DND-41 (cell line): ENCODE measurements at regions not wholly inside any gene's neighbourhood (a gene's known extent, or its start where the extent isn't known, plus 50 kb on each side); places are given as distances from the start of the nearest gene placed in this dataset.

Experiments used
- CTCF ChIP-seq: IDR thresholded peaks from 2 replicates; pipeline ENCODE4 v1.5.1; 2012; ENCODE audit warnings: borderline replicate concordance, low read length, moderate library complexity, mild to moderate bottlenecking; ENCODE audit not compliant: poor library complexity, severe bottlenecking; ENCODE audit errors: extremely low read depth
- EZH2 ChIP-seq: IDR thresholded peaks from 3 replicates; pipeline ENCODE4 v1.6.1; 2012; ENCODE audit warnings: borderline replicate concordance, low read depth, mild to moderate bottlenecking, moderate library complexity, low read length, inconsistent platforms; ENCODE audit not compliant: severe bottlenecking

DNA sequence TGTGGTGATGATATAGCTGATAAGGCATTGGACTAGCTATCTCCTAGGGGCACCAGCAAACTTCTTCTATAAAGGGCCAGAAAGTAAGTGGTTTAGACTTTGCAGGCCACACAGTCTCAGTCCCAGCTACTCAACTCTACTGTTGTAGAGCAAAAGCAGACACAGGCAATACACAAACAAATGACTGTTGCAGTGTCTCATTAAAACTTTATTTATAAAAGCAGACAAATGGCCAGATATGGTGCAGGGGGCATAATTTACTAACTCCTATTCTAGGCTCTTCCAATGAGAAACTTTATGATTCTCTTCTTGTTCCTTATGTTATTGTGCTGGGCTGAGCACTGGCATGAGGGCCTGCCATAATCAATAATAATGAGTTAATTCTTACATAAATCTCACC is 176.8 kb upstream of the POU3F1 start:
- no peak for TF ChIP-seq EZH2
- no peak for TF ChIP-seq CTCF
